H1 (cell line): ENCODE measurements at regions not wholly inside any gene's neighbourhood (a gene's known extent, or its start where the extent isn't known, plus 50 kb on each side); places are given as distances from the start of the nearest gene placed in this dataset.

ENCODE experiments used
- CTCF ChIA-PET: fragments of 300-600 bp; sonication (Branson Sonifier 250); formaldehyde crosslinking; loops from one replicate; lab custom pipeline; 2021; ENCODE audit not compliant: partially characterized antibody; lab: Charles Lee
- POLR2A ChIA-PET: fragments of 300-600 bp; sonication (Branson Sonifier 250); formaldehyde crosslinking; loops from one replicate; lab custom pipeline; 2021; ENCODE audit warnings: inconsistent platforms; ENCODE audit not compliant: partially characterized antibody; lab: Charles Lee
- DNase-seq, 2 experiments: peaks; one replicate each; pipeline versions ENCODE4 v3.0.0 to v3.0.0-alpha.2; 2010 to 2022; ENCODE audit warnings: low spot score in 2 of 2, low read depth in 1 of 2, mixed read lengths in 1 of 2
- FAIRE-seq: peaks from 2 replicates; lab custom pipeline; 2011; peaks lifted over from hg19 to GRCh38; lab: Jason Lieb, UNC
- H2AFZ ChIP-seq: 2 replicates; pipeline ENCODE4 v1.8.1; 2012; ENCODE audit warnings: low read length, inconsistent platforms
- H2AK5ac ChIP-seq: 2 replicates; pipeline ENCODE4 v1.6.1; 2013; ENCODE audit warnings: low read depth, low read length
- H2BK120ac ChIP-seq: replicated peaks from 2 replicates; pipeline ENCODE3; 2013; ENCODE audit warnings: low read depth, low read length, inconsistent platforms
- H2BK12ac ChIP-seq: 2 replicates; pipeline ENCODE4 v1.6.1; 2013; ENCODE audit warnings: low read depth, low read length
- H2BK15ac ChIP-seq: 2 replicates; pipeline ENCODE4 v1.6.1; 2013; ENCODE audit warnings: low read length
- H2BK20ac ChIP-seq: 2 replicates; pipeline ENCODE4 v1.6.1; 2013; ENCODE audit warnings: low read length
- H2BK5ac ChIP-seq: 2 replicates; pipeline ENCODE4 v1.6.1; 2013; ENCODE audit warnings: low read depth, low read length
- H3K14ac ChIP-seq: 2 replicates; pipeline ENCODE4 v1.6.1; 2013; ENCODE audit warnings: inconsistent platforms; ENCODE audit not compliant: insufficient read length
- H3K18ac ChIP-seq: 2 replicates; pipeline ENCODE4 v1.6.1; 2013; ENCODE audit warnings: low read length; ENCODE audit errors: extremely low read depth
- H3K23ac ChIP-seq: 2 replicates; pipeline ENCODE4 v1.6.1; 2013; ENCODE audit warnings: inconsistent platforms; ENCODE audit not compliant: insufficient read length
- H3K23me2 ChIP-seq: 2 replicates; pipeline ENCODE4 v1.6.1; 2013; ENCODE audit warnings: low read depth, low read length
- H3K27ac ChIP-seq: 2 replicates; pipeline ENCODE4 v1.6.1; 2011; ENCODE audit warnings: low read depth, low read length, inconsistent platforms
- H3K27me3 ChIP-seq, 4 experiments: replicated peaks in 1 of 4; 1 replicate in 1 of 4; 2 replicates in 3 of 4; pipeline versions ENCODE4 v1.6.1 to v1.8.1; 2011 to 2013; ENCODE audit warnings: low read length in 3 of 4, mild to moderate bottlenecking in 3 of 4, inconsistent platforms in 2 of 4, mixed read lengths in 2 of 4, moderate library complexity in 1 of 4; ENCODE audit not compliant: control insufficient read depth in 3 of 4, insufficient read depth in 3 of 4; ENCODE audit errors: extremely low read depth in 1 of 4
- H3K36me3 ChIP-seq, 4 experiments: 2 replicates each; pipeline versions ENCODE4 v1.6.1 to v1.8.1; 2011 to 2013; ENCODE audit warnings: mild to moderate bottlenecking in 4 of 4, low read length in 3 of 4, moderate library complexity in 2 of 4, control low read depth in 1 of 4, inconsistent platforms in 1 of 4; ENCODE audit not compliant: insufficient read depth in 4 of 4, control insufficient read depth in 2 of 4
- H3K4ac ChIP-seq: replicated peaks from 2 replicates; pipeline ENCODE3; 2013; ENCODE audit warnings: low read length, low read depth, mixed read lengths, inconsistent platforms; ENCODE audit not compliant: insufficient read length
- H3K4me1 ChIP-seq, 4 experiments: replicated peaks in 1 of 4; 1 replicate in 1 of 4; 2 replicates in 3 of 4; pipeline versions ENCODE4 v1.6.1 to v1.8.1; 2011 to 2013; ENCODE audit warnings: low read length in 3 of 4, inconsistent platforms in 2 of 4, mixed read lengths in 1 of 4; ENCODE audit not compliant: insufficient read depth in 4 of 4, control insufficient read depth in 3 of 4
- H3K4me2 ChIP-seq, 2 experiments: 2 replicates each; pipeline versions ENCODE4 v1.6.1 to v1.8.1; 2011 to 2013; ENCODE audit warnings: low read depth in 2 of 2, low read length in 2 of 2, control low read depth in 1 of 2, inconsistent platforms in 1 of 2, mild to moderate bottlenecking in 1 of 2; ENCODE audit not compliant: insufficient read depth in 1 of 2
- H3K4me3 ChIP-seq, 4 experiments: fragments of 200-600, 300-600 bp in 1 of 4; sonication (generic), shearing (Covaris generic), sonication (Bioruptor Twin) in 1 of 4; 2 replicates each; pipeline versions ENCODE4 v1.5.1 to v1.8.1; 2011 to 2016; ENCODE audit warnings: low read length in 4 of 4, low read depth in 3 of 4, control low read depth in 2 of 4, inconsistent platforms in 2 of 4, mild to moderate bottlenecking in 2 of 4, mixed read lengths in 1 of 4, moderate library complexity in 1 of 4; ENCODE audit not compliant: insufficient read depth in 2 of 4; ENCODE audit errors: extremely low read depth in 1 of 4
- H3K56ac ChIP-seq: replicated peaks from 2 replicates; pipeline ENCODE3; 2013; ENCODE audit warnings: low read depth, mild to moderate bottlenecking, mixed read lengths, low read length, inconsistent platforms; ENCODE audit not compliant: insufficient read length
- H3K79me1 ChIP-seq: 2 replicates; pipeline ENCODE4 v1.6.1; 2013; ENCODE audit warnings: low read depth, low read length, control low read depth
- H3K79me2 ChIP-seq, 2 experiments: 2 replicates each; pipeline versions ENCODE4 v1.6.1 to v1.8.1; 2012 to 2013; ENCODE audit warnings: low read length in 2 of 2, mild to moderate bottlenecking in 2 of 2, inconsistent platforms in 1 of 2; ENCODE audit not compliant: insufficient read depth in 2 of 2, control insufficient read depth in 1 of 2
- H3K9ac ChIP-seq, 4 experiments: replicated peaks in 1 of 4; 1 replicate in 1 of 4; 2 replicates in 3 of 4; pipeline versions ENCODE4 v1.6.1 to v1.8.1; 2011 to 2013; ENCODE audit warnings: low read depth in 3 of 4, low read length in 3 of 4, control low read depth in 2 of 4, mild to moderate bottlenecking in 2 of 4, moderate library complexity in 2 of 4, inconsistent platforms in 1 of 4; ENCODE audit errors: extremely low read depth in 1 of 4
- H3K9me3 ChIP-seq, 2 experiments: 2 replicates each; pipeline versions ENCODE4 v1.6.1 to v1.8.1; 2012 to 2013; ENCODE audit warnings: mild to moderate bottlenecking in 2 of 2, moderate library complexity in 2 of 2, control low read depth in 1 of 2, inconsistent platforms in 1 of 2, low read depth in 1 of 2, low read length in 1 of 2, mixed read lengths in 1 of 2; ENCODE audit not compliant: insufficient read depth in 2 of 2
- H4K20me1 ChIP-seq, 2 experiments: replicated peaks in 1 of 2; 2 replicates each; pipeline versions ENCODE3 to v1.8.1; 2011 to 2013; ENCODE audit warnings: inconsistent platforms in 2 of 2, low read length in 2 of 2, mild to moderate bottlenecking in 1 of 2; ENCODE audit not compliant: insufficient read depth in 2 of 2, control insufficient read depth in 1 of 2
- H4K5ac ChIP-seq: 2 replicates; pipeline ENCODE4 v1.6.1; 2013; ENCODE audit warnings: low read length, low read depth, mixed read lengths, inconsistent platforms; ENCODE audit not compliant: insufficient read length
- H4K8ac ChIP-seq: 2 replicates; pipeline ENCODE4 v1.8.0; 2013; ENCODE audit warnings: mild to moderate bottlenecking, moderate library complexity, low read length, inconsistent platforms; ENCODE audit not compliant: insufficient read depth; ENCODE audit errors: extremely low read depth
- H4K91ac ChIP-seq: replicated peaks from 2 replicates; pipeline ENCODE3; 2013; ENCODE audit warnings: low read length, mixed read lengths, inconsistent platforms; ENCODE audit not compliant: insufficient read length
- BRCA1 ChIP-seq: IDR thresholded peaks from 2 replicates; pipeline ENCODE4 v1.6.1; 2012; ENCODE audit warnings: low read depth, low read length, improper control_type of control experiment
- CBX5 ChIP-seq: fragments of 300-800, 300-1000 bp; sonication (generic); IDR thresholded peaks from 2 replicates; pipeline ENCODE4 v1.7.1; 2016; ENCODE audit warnings: antibody characterized with exemption, low read length, low read depth
- CTBP2 ChIP-seq: IDR thresholded peaks from 2 replicates; pipeline ENCODE4 v1.7.0; 2011; ENCODE audit warnings: borderline replicate concordance, mild to moderate bottlenecking, moderate library complexity, mixed read lengths, low read length; ENCODE audit not compliant: insufficient read depth, insufficient read length
- HDAC6 ChIP-seq: IDR thresholded peaks from one replicate; pipeline ENCODE4 v1.7.1; 2012; ENCODE audit warnings: low read depth, mild to moderate bottlenecking, inconsistent platforms, low read length, moderate library complexity
- POLR2AphosphoS5 ChIP-seq: IDR thresholded peaks from 2 replicates; pipeline ENCODE4 v1.6.1; 2011; ENCODE audit warnings: low read depth, low read length
- SP4 ChIP-seq: IDR thresholded peaks from 2 replicates; pipeline ENCODE4 v1.6.1; 2012; ENCODE audit warnings: low read length, inconsistent platforms
- WGBS, 2 experiments: shearing (Covaris generic) in 1 of 2; methylation state at CpG; one replicate each; pipeline versions ENCODE4 v1.1.6 to v1.1.7; 2013 to 2015; ENCODE audit warnings: low lambda C conversion rate in 2 of 2, mixed read lengths in 2 of 2, inconsistent platforms in 1 of 2, low coverage in 1 of 2, missing lambda C conversion rate in 1 of 2; ENCODE audit not compliant: insufficient replicate concordance in 2 of 2, insufficient coverage in 1 of 2, insufficient read length in 1 of 2; ENCODE audit errors: extremely low coverage in 1 of 2, missing lambda C conversion rate in 1 of 2; 5-methylcytosine and 5-hydroxymethylcytosine counted together

DNA sequence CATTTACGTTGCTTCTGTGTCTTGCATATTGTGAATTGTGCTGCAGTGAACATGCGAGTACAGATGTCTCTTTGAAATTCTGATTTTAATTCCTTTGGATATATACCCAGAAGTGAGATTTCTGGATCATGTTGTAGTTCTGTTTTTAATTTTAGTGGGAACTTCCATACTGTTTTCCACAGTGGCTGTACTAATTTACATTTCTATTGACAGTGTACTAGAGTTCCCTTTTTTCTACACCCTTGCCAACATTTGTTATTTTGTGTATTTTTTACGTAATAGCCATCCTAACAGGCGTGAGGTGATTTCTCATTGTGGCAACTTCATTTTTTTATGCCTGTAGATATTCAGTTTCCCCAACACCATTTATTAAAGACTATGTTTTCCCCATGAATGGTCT, 144.7 kb upstream of the INHBA start:
- Histone ChIP-seq H3K56ac (no peak overlapping the region), H3K23me2 (no peaks in the 10 kb centered on the region), H4K91ac (no peak overlapping the region), H4K20me1 (no peaks in the 10 kb centered on the region), H2AFZ (no peak overlapping the region), H3K27me3 (no peaks in the 10 kb centered on the region), H3K79me1 (no peaks in the 10 kb centered on the region), H4K5ac (no peak overlapping the region), H3K4me1 (no peaks in the 10 kb centered on the region), H3K9ac (no peak overlapping the region), H2AK5ac (no peak overlapping the region), H3K23ac (no peak overlapping the region)
- ChIA-PET CTCF (no interaction called here), POLR2A (no interaction called here)
- DNase-seq = no peak
- TF ChIP-seq POLR2AphosphoS5 = no peak
- TF ChIP-seq CBX5 = no peak
- TF ChIP-seq BRCA1 = no peak
- no peak for TF ChIP-seq HDAC6
- TF ChIP-seq CTBP2 = no peak
- no peak for TF ChIP-seq SP4
- TF ChIP-seq, all 59 proteins: peak for 0
- Histone ChIP-seq H3K4ac (no peak overlapping the region), H3K27ac (no peak overlapping the region), H2BK120ac (no peak overlapping the region), H3K9me3 (no peaks in the 10 kb centered on the region), H3K4me3 (no peak overlapping the region), H2BK15ac (no peak overlapping the region), H4K8ac (no peak overlapping the region), H2BK5ac (no peak overlapping the region), H3K4me2 (no peak overlapping the region), H3K14ac (no peak overlapping the region), H3K36me3 (no peaks in the 10 kb centered on the region), H3K18ac (no peak overlapping the region), H2BK12ac (no peak overlapping the region), H2BK20ac (no peak overlapping the region), H3K79me2 (no peaks in the 10 kb centered on the region)
- no peak for FAIRE-seq
- 89% methylated on average over 4 of the region's 4 CpGs; no CpG with 5 or more reads in 1 of the 2 experiments for WGBS, 2 experiments
